A549 (cell line): ENCODE measurements at regions not wholly inside any gene's neighbourhood (a gene's known extent, or its start where the extent isn't known, plus 50 kb on each side); places are given as distances from the start of the nearest gene placed in this dataset.

Experiments used
- EHMT2 ChIP-seq: fragments of 200-600 bp; sonication (generic); IDR thresholded peaks from 2 replicates; pipeline ENCODE4 v1.6.1; 2016; ENCODE audit warnings: antibody characterized with exemption, low read depth, mild to moderate bottlenecking, moderate library complexity
- HES2 ChIP-seq: fragments of >200 bp; sonication (Bioruptor Twin); formaldehyde crosslinking; IDR thresholded peaks from 2 replicates; pipeline ENCODE4 v1.6.1; 2016
- MAZ ChIP-seq: fragments of 150-350 bp; IDR thresholded peaks from 2 replicates; pipeline ENCODE4 v1.6.1; 2014; ENCODE audit warnings: antibody characterized with exemption, low read depth, low read length, borderline replicate concordance
- POLR2A ChIP-seq: IDR thresholded peaks from 2 replicates; pipeline ENCODE4 v1.6.1; 2012; ENCODE audit warnings: mild to moderate bottlenecking, low read length
- RAD21 ChIP-seq, 2 experiments: fragments of >200 bp in 1 of 2; sonication (Bioruptor Twin) in 1 of 2; formaldehyde crosslinking in 1 of 2; IDR thresholded peaks in 1 of 2; conservative IDR thresholded peaks in 1 of 2; 2 replicates in 1 of 2; 3 replicates in 1 of 2; pipeline ENCODE4 v1.6.1; 2012 to 2018; ENCODE audit warnings: inconsistent platforms in 1 of 2
- RARB ChIP-seq: fragments of 250-450 bp; sonication (Bioruptor Pico); IDR thresholded peaks from 2 replicates; pipeline ENCODE4 v1.8.0; 2021; ENCODE audit warnings: mild to moderate bottlenecking, moderate library complexity

DNA sequence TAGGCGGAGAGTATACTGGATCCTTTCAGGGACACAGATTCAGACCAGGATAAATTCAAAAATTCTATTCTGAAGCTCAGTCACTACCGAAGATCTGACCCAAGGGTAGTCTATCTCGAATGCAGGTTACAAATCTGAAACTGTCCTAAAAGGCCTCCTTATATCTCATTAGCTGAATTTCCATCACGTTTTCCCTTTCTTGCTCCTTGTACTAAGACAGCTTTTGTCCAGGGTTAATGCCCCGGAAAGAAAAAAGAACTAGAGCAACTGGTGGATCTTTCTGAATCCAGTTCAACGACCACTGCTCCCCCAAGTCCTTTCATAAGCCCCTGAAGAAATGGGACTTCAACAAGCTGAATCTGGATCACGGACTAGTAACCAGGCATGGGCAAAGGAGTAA is 97.5 kb upstream of the CCDC85A start:
- TF ChIP-seq EHMT2 (no peak), RAD21 (conservative IDR thresholded peaks at IDR 0.05 in 1 of 2, IDR thresholded peaks at IDR 0.05 in 1 of 2) (no peak), HES2 (no peak), POLR2A (no peak), MAZ (no peak), RARB (CRISPR knock-in tag) (no peak)
